ENCODE measurements at regions not wholly inside any gene's neighbourhood (a gene's known extent, or its start where the extent isn't known, plus 50 kb on each side); places are given as distances from the start of the nearest gene placed in this dataset.

GRCh38 chr2:13193900-13194299 lies 477.2 kb downstream of the TRIB2 start:
- TF ChIP-seq, protein P1, sequence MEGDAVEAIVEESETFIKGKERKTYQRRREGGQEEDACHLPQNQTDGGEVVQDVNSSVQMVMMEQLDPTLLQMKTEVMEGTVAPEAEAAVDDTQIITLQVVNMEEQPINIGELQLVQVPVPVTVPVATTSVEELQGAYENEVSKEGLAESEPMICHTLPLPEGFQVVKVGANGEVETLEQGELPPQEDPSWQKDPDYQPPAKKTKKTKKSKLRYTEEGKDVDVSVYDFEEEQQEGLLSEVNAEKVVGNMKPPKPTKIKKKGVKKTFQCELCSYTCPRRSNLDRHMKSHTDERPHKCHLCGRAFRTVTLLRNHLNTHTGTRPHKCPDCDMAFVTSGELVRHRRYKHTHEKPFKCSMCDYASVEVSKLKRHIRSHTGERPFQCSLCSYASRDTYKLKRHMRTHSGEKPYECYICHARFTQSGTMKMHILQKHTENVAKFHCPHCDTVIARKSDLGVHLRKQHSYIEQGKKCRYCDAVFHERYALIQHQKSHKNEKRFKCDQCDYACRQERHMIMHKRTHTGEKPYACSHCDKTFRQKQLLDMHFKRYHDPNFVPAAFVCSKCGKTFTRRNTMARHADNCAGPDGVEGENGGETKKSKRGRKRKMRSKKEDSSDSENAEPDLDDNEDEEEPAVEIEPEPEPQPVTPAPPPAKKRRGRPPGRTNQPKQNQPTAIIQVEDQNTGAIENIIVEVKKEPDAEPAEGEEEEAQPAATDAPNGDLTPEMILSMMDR (IDR thresholded peaks at IDR 0.05; ENCODE audit: extremely low read depth in 1 of 2, insufficient read depth in 1 of 2, low read depth in 1 of 2, low read length in 2 of 2), result no peak
- TF ChIP-seq MAX (IDR thresholded peaks at IDR 0.05; ENCODE audit: insufficient read depth, insufficient read length) (no peak), EZH2 (IDR thresholded peaks at IDR 0.05; ENCODE audit: borderline replicate concordance, low read depth, low read length, severe bottlenecking) (no peak), POLR2A (IDR thresholded peaks at IDR 0.05; ENCODE audit: low read depth, low read length) (no peak), JUN (IDR thresholded peaks at IDR 0.05; ENCODE audit: borderline replicate concordance, insufficient read depth, insufficient read length, low read depth) (no peak)

All from endothelial cell of umbilical vein (primary cell).